NOMO-1 (cell line): ENCODE measurements at regions not wholly inside any gene's neighbourhood (a gene's known extent, or its start where the extent isn't known, plus 50 kb on each side); places are given as distances from the start of the nearest gene placed in this dataset.
"Not testable (repeated sequence)": the region's sequence is repeated elsewhere in the genome, so short reads cannot be mapped to it uniquely, and the experiment has no call there.

Experiments
- DNase-seq, 2 experiments: peaks; one replicate each; lab custom pipeline; 2025; ENCODE audit not compliant: unreplicated experiment in 2 of 2; lab: John Stamatoyannopoulos, UW

DNA sequence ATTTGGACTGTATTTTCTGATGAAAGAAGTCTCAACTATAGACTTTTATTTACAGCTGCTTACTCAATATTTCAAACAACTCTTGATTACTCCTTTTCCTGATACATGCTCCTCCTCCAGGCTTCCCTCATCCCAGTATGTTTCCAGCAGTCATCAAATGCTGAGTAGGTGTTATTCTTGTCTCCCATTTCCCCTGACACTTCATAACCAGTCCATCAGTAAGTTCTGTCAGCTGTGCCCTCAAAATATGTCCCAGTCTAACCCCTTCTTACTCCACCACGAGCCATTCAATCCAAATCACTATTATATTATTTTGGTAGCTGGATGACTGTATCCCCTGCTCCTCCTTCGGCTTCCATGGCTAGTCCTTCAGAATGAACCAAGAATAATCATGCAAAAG, 189.1 kb upstream of the DTNA start:
- DNase-seq = no peak

DNA sequence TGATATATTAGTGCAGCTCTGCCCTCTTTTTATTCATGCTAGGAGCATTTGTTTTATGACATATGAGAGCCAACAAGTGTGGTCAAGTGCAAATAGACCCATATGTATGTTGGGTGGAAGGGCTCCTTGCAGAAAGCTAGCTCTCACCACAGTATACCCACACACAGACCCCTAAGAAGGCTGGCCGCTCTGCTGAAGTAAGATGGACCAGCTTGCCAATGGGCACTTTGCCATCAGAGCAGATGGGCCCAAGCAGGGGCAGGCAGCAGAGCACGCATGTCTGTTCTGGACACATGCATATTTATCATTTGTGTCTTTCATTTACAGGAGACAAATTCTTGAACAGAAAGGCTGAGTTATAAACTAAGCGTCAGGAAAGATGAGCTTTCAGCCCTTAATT, 187.5 kb upstream of the DTNA start:
- DNase-seq = no peak

DNA sequence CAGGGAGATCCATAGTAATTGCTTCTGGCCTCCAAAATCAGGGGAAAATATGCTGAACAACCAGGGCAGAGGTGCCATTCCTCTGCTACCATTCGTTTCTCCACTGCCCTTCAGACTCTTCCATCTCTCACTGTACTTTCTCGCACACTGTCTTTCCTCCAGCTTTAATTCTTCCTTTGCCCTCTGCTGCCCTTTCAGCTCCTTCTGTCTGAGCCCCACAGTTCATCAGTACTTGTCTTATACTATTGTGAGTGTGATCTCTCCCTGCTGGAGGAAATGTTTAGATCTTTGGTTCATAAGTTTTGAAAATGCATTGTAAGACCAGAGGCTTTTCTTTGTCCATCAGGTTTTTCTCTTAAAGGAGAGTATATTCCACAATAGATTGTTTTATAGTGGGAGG, 184.9 kb upstream of the DTNA start:
- no peak for DNase-seq

- DNase-seq = no peak
These were observed 181.9 kb upstream of the DTNA start for GRCh38 chr18:34528177-34528576.

GRCh38 chr18:34529358-34530335, 180.5 kb upstream of the DTNA start:
- DNase-seq = no peak

- DNase-seq = no peak
These were observed 179.0 kb upstream of the DTNA start for GRCh38 chr18:34531110-34531509.

GRCh38 chr18:34534642-34535041, 175.5 kb upstream of the DTNA start:
- not testable (repeated sequence) for DNase-seq

GRCh38 chr18:34540897-34541296, 169.2 kb upstream of the DTNA start:
- no peak for DNase-seq

- no peak for DNase-seq
These were observed 167.5 kb upstream of the DTNA start for GRCh38 chr18:34542625-34543024.

- no peak for DNase-seq
These were observed 166.7 kb upstream of the DTNA start for GRCh38 chr18:34543356-34543755.

- DNase-seq = no peak
These were observed 166.2 kb upstream of the DTNA start for GRCh38 chr18:34543945-34544344.

DNA sequence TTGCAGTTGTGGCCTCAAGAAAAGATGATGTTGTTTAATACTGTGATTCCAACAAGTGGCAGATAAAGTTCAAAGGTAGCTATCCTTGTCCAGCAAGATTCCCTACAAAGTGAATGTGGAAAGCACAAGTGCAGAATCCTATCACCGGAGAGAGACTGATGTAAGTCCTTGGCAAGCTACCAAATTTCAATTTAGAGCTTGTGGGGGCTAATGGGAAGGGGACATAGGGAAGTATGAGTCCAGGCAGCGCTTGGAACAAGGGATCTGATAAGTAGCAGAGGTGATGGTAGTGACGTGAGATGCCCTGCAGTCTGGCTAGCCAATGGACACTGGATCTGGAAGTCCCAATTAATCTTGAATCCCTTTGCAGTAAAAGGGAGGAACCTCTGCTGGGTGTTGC, 165.2 kb upstream of the DTNA start:
- no peak for DNase-seq

GRCh38 chr18:34548120-34548972, 161.8 kb upstream of the DTNA start:
- peak in 1 of 2 experiments; percentile 1 for DNase-seq

- DNase-seq = no peak
These were observed 161.2 kb upstream of the DTNA start for GRCh38 chr18:34548973-34549294.

GRCh38 chr18:34549367-34549766, 160.7 kb upstream of the DTNA start:
- no peak for DNase-seq

GRCh38 chr18:34550156-34550555, 159.9 kb upstream of the DTNA start:
- no peak for DNase-seq

DNA sequence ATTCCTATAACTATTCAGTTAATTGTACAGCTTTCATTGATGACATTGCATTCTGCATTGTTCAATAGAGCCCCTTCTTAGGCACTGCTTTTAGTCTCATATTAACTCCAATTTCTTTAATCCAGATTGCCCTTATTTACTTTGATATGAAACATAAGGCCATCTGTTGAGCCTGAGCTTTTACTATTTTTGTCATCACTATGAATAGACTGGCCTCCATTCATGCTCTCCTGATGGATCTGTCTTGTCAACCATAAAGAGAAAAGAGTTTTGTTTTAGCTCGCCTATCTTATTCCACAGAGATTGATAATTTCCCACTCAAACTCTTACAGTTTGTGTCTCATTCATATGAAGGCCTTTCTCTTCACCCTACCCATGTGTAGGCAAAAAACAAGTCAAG, 159.2 kb upstream of the DTNA start:
- no peak for DNase-seq

GRCh38 chr18:34551824-34552223, 158.3 kb upstream of the DTNA start:
- no peak for DNase-seq

DNA sequence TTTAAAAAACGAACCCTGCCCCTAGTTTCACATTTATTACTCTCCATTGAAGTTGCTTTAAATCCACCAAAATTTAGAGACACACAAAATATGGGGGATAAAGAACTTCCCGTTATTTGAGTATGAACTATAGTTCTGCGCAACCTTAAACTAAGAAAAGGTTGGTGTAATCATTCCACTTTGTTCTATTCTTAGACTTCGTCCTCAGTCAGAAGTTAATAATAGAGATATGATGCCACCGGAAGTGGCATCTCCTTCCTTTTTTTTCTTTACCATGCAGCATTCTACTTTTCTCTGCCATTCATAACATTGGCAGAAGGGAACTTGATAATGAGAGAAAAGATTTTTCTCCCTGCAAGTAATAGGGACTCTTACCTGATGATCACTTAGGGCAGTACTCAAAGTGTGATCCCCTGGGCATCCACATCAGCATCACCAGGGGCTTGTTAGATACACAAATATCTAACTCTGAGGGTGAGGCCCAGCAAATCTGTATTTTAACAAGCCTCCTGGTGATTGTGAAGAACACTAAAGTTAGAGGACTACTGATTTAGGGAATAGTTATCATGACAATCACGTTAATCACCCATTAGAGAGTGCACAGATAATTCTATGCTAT, 147.7 kb upstream of the DTNA start:
- peak in 1 of 2 experiments; percentile 62 for DNase-seq

DNA sequence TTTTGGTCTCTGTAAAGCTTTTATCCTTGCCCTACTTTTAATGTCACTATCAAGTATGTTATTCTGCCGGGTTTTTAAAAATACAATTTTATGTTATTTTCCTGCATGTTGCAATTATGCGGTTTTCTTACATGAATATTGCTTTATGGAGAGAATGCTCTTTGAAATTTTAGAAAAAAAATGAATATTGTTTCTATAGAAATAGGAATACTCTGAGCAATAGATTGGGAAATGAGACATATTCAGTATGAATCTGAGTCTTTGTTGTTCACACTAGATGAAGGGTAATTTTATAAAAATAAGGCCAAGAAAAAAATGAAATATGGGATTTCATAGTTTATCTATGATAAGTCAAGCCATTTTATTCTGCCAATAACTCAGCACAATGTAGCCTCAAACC, 142.2 kb upstream of the DTNA start:
- DNase-seq = peak in 1 of 2 experiments; percentile 28

GRCh38 chr18:34576622-34577021, 133.5 kb upstream of the DTNA start:
- DNase-seq = no peak
